H1 (cell line): ENCODE measurements at regions not wholly inside any gene's neighbourhood (a gene's known extent, or its start where the extent isn't known, plus 50 kb on each side); places are given as distances from the start of the nearest gene placed in this dataset.

Experiments
- CTCF ChIA-PET: fragments of 300-600 bp; sonication (Branson Sonifier 250); formaldehyde crosslinking; loops from one replicate; lab custom pipeline; 2021; ENCODE audit not compliant: partially characterized antibody; lab: Charles Lee
- POLR2A ChIA-PET: fragments of 300-600 bp; sonication (Branson Sonifier 250); formaldehyde crosslinking; loops from one replicate; lab custom pipeline; 2021; ENCODE audit warnings: inconsistent platforms; ENCODE audit not compliant: partially characterized antibody; lab: Charles Lee
- DNase-seq, 2 experiments: peaks; one replicate each; pipeline versions ENCODE4 v3.0.0 to v3.0.0-alpha.2; 2010 to 2022; ENCODE audit warnings: low spot score in 2 of 2, low read depth in 1 of 2, mixed read lengths in 1 of 2
- FAIRE-seq: peaks from 2 replicates; lab custom pipeline; 2011; peaks lifted over from hg19 to GRCh38; lab: Jason Lieb, UNC
- H2AFZ ChIP-seq: 2 replicates; pipeline ENCODE4 v1.8.1; 2012; ENCODE audit warnings: low read length, inconsistent platforms
- H2AK5ac ChIP-seq: 2 replicates; pipeline ENCODE4 v1.6.1; 2013; ENCODE audit warnings: low read depth, low read length
- H2BK120ac ChIP-seq: replicated peaks from 2 replicates; pipeline ENCODE3; 2013; ENCODE audit warnings: low read depth, low read length, inconsistent platforms
- H2BK12ac ChIP-seq: 2 replicates; pipeline ENCODE4 v1.6.1; 2013; ENCODE audit warnings: low read depth, low read length
- H2BK15ac ChIP-seq: 2 replicates; pipeline ENCODE4 v1.6.1; 2013; ENCODE audit warnings: low read length
- H2BK20ac ChIP-seq: 2 replicates; pipeline ENCODE4 v1.6.1; 2013; ENCODE audit warnings: low read length
- H2BK5ac ChIP-seq: 2 replicates; pipeline ENCODE4 v1.6.1; 2013; ENCODE audit warnings: low read depth, low read length
- H3K14ac ChIP-seq: 2 replicates; pipeline ENCODE4 v1.6.1; 2013; ENCODE audit warnings: inconsistent platforms; ENCODE audit not compliant: insufficient read length
- H3K18ac ChIP-seq: 2 replicates; pipeline ENCODE4 v1.6.1; 2013; ENCODE audit warnings: low read length; ENCODE audit errors: extremely low read depth
- H3K23ac ChIP-seq: 2 replicates; pipeline ENCODE4 v1.6.1; 2013; ENCODE audit warnings: inconsistent platforms; ENCODE audit not compliant: insufficient read length
- H3K23me2 ChIP-seq: 2 replicates; pipeline ENCODE4 v1.6.1; 2013; ENCODE audit warnings: low read depth, low read length
- H3K27ac ChIP-seq: 2 replicates; pipeline ENCODE4 v1.6.1; 2011; ENCODE audit warnings: low read depth, low read length, inconsistent platforms
- H3K27me3 ChIP-seq, 4 experiments: replicated peaks in 1 of 4; 1 replicate in 1 of 4; 2 replicates in 3 of 4; pipeline versions ENCODE4 v1.6.1 to v1.8.1; 2011 to 2013; ENCODE audit warnings: low read length in 3 of 4, mild to moderate bottlenecking in 3 of 4, inconsistent platforms in 2 of 4, mixed read lengths in 2 of 4, moderate library complexity in 1 of 4; ENCODE audit not compliant: control insufficient read depth in 3 of 4, insufficient read depth in 3 of 4; ENCODE audit errors: extremely low read depth in 1 of 4
- H3K36me3 ChIP-seq, 4 experiments: 2 replicates each; pipeline versions ENCODE4 v1.6.1 to v1.8.1; 2011 to 2013; ENCODE audit warnings: mild to moderate bottlenecking in 4 of 4, low read length in 3 of 4, moderate library complexity in 2 of 4, control low read depth in 1 of 4, inconsistent platforms in 1 of 4; ENCODE audit not compliant: insufficient read depth in 4 of 4, control insufficient read depth in 2 of 4
- H3K4ac ChIP-seq: replicated peaks from 2 replicates; pipeline ENCODE3; 2013; ENCODE audit warnings: low read length, low read depth, mixed read lengths, inconsistent platforms; ENCODE audit not compliant: insufficient read length
- H3K4me1 ChIP-seq, 4 experiments: replicated peaks in 1 of 4; 1 replicate in 1 of 4; 2 replicates in 3 of 4; pipeline versions ENCODE4 v1.6.1 to v1.8.1; 2011 to 2013; ENCODE audit warnings: low read length in 3 of 4, inconsistent platforms in 2 of 4, mixed read lengths in 1 of 4; ENCODE audit not compliant: insufficient read depth in 4 of 4, control insufficient read depth in 3 of 4
- H3K4me2 ChIP-seq, 2 experiments: 2 replicates each; pipeline versions ENCODE4 v1.6.1 to v1.8.1; 2011 to 2013; ENCODE audit warnings: low read depth in 2 of 2, low read length in 2 of 2, control low read depth in 1 of 2, inconsistent platforms in 1 of 2, mild to moderate bottlenecking in 1 of 2; ENCODE audit not compliant: insufficient read depth in 1 of 2
- H3K4me3 ChIP-seq, 4 experiments: fragments of 200-600, 300-600 bp in 1 of 4; sonication (generic), shearing (Covaris generic), sonication (Bioruptor Twin) in 1 of 4; 2 replicates each; pipeline versions ENCODE4 v1.5.1 to v1.8.1; 2011 to 2016; ENCODE audit warnings: low read length in 4 of 4, low read depth in 3 of 4, control low read depth in 2 of 4, inconsistent platforms in 2 of 4, mild to moderate bottlenecking in 2 of 4, mixed read lengths in 1 of 4, moderate library complexity in 1 of 4; ENCODE audit not compliant: insufficient read depth in 2 of 4; ENCODE audit errors: extremely low read depth in 1 of 4
- H3K56ac ChIP-seq: replicated peaks from 2 replicates; pipeline ENCODE3; 2013; ENCODE audit warnings: low read depth, mild to moderate bottlenecking, mixed read lengths, low read length, inconsistent platforms; ENCODE audit not compliant: insufficient read length
- H3K79me1 ChIP-seq: 2 replicates; pipeline ENCODE4 v1.6.1; 2013; ENCODE audit warnings: low read depth, low read length, control low read depth
- H3K79me2 ChIP-seq, 2 experiments: 2 replicates each; pipeline versions ENCODE4 v1.6.1 to v1.8.1; 2012 to 2013; ENCODE audit warnings: low read length in 2 of 2, mild to moderate bottlenecking in 2 of 2, inconsistent platforms in 1 of 2; ENCODE audit not compliant: insufficient read depth in 2 of 2, control insufficient read depth in 1 of 2
- H3K9ac ChIP-seq, 4 experiments: replicated peaks in 1 of 4; 1 replicate in 1 of 4; 2 replicates in 3 of 4; pipeline versions ENCODE4 v1.6.1 to v1.8.1; 2011 to 2013; ENCODE audit warnings: low read depth in 3 of 4, low read length in 3 of 4, control low read depth in 2 of 4, mild to moderate bottlenecking in 2 of 4, moderate library complexity in 2 of 4, inconsistent platforms in 1 of 4; ENCODE audit errors: extremely low read depth in 1 of 4
- H3K9me3 ChIP-seq, 2 experiments: 2 replicates each; pipeline versions ENCODE4 v1.6.1 to v1.8.1; 2012 to 2013; ENCODE audit warnings: mild to moderate bottlenecking in 2 of 2, moderate library complexity in 2 of 2, control low read depth in 1 of 2, inconsistent platforms in 1 of 2, low read depth in 1 of 2, low read length in 1 of 2, mixed read lengths in 1 of 2; ENCODE audit not compliant: insufficient read depth in 2 of 2
- H4K20me1 ChIP-seq, 2 experiments: replicated peaks in 1 of 2; 2 replicates each; pipeline versions ENCODE3 to v1.8.1; 2011 to 2013; ENCODE audit warnings: inconsistent platforms in 2 of 2, low read length in 2 of 2, mild to moderate bottlenecking in 1 of 2; ENCODE audit not compliant: insufficient read depth in 2 of 2, control insufficient read depth in 1 of 2
- H4K5ac ChIP-seq: 2 replicates; pipeline ENCODE4 v1.6.1; 2013; ENCODE audit warnings: low read length, low read depth, mixed read lengths, inconsistent platforms; ENCODE audit not compliant: insufficient read length
- H4K8ac ChIP-seq: 2 replicates; pipeline ENCODE4 v1.8.0; 2013; ENCODE audit warnings: mild to moderate bottlenecking, moderate library complexity, low read length, inconsistent platforms; ENCODE audit not compliant: insufficient read depth; ENCODE audit errors: extremely low read depth
- H4K91ac ChIP-seq: replicated peaks from 2 replicates; pipeline ENCODE3; 2013; ENCODE audit warnings: low read length, mixed read lengths, inconsistent platforms; ENCODE audit not compliant: insufficient read length
- CBX8 ChIP-seq: fragments of 300-800, 300-1000 bp; sonication (generic); IDR thresholded peaks from 2 replicates; pipeline ENCODE4 v1.7.1; 2016; ENCODE audit warnings: low read depth, low read length, borderline replicate concordance
- CEBPB ChIP-seq: IDR thresholded peaks from 2 replicates; pipeline ENCODE4 v1.6.1; 2012; ENCODE audit warnings: low read depth, low read length
- HDAC6 ChIP-seq: IDR thresholded peaks from one replicate; pipeline ENCODE4 v1.7.1; 2012; ENCODE audit warnings: low read depth, mild to moderate bottlenecking, inconsistent platforms, low read length, moderate library complexity
- JUND ChIP-seq: IDR thresholded peaks from 2 replicates; pipeline ENCODE4 v1.6.1; 2011; ENCODE audit warnings: mild to moderate bottlenecking, improper control_type of control experiment, low read length
- NANOG ChIP-seq: IDR thresholded peaks from 2 replicates; pipeline ENCODE4 v1.6.1; 2011; ENCODE audit warnings: low read length, low read depth, mild to moderate bottlenecking, inconsistent platforms; ENCODE audit not compliant: insufficient read depth, poor library complexity, severe bottlenecking
- PHF8 ChIP-seq: fragments of 200-600 bp; sonication (generic); conservative IDR thresholded peaks from 2 replicates; pipeline ENCODE4 v1.7.1; 2012; ENCODE audit warnings: low read depth, mild to moderate bottlenecking, inconsistent platforms, low read length, moderate library complexity
- RBBP5 ChIP-seq: IDR thresholded peaks from 2 replicates; pipeline ENCODE4 v1.7.1; 2012; ENCODE audit warnings: low read depth, mild to moderate bottlenecking, inconsistent platforms, low read length, moderate library complexity, borderline replicate concordance
- SP1 ChIP-seq: IDR thresholded peaks from 2 replicates; pipeline ENCODE4 v1.6.1; 2011; ENCODE audit warnings: low read depth, low read length
- SUZ12 ChIP-seq: fragments of 200-600 bp; sonication (generic); IDR thresholded peaks from 2 replicates; pipeline ENCODE4 v1.6.1; 2012; ENCODE audit warnings: mild to moderate bottlenecking, inconsistent platforms, low read length, moderate library complexity, mixed read lengths
- TAF7 ChIP-seq: optimal IDR thresholded peaks from 2 replicates; pipeline ENCODE3; 2011; ENCODE audit warnings: low read depth, mild to moderate bottlenecking, inconsistent platforms, low read length, moderate library complexity, borderline replicate concordance
- TBP ChIP-seq: IDR thresholded peaks from 2 replicates; pipeline ENCODE4 v1.6.1; 2011; ENCODE audit warnings: low read depth, low read length, improper control_type of control experiment
- WGBS, 2 experiments: shearing (Covaris generic) in 1 of 2; methylation state at CpG; one replicate each; pipeline versions ENCODE4 v1.1.6 to v1.1.7; 2013 to 2015; ENCODE audit warnings: low lambda C conversion rate in 2 of 2, mixed read lengths in 2 of 2, inconsistent platforms in 1 of 2, low coverage in 1 of 2, missing lambda C conversion rate in 1 of 2; ENCODE audit not compliant: insufficient replicate concordance in 2 of 2, insufficient coverage in 1 of 2, insufficient read length in 1 of 2; ENCODE audit errors: extremely low coverage in 1 of 2, missing lambda C conversion rate in 1 of 2; 5-methylcytosine and 5-hydroxymethylcytosine counted together
- TF ChIP-seq, protein P1 (sequence below), 3 experiments: IDR thresholded peaks; 1 replicate in 2 of 3; 2 replicates in 1 of 3; pipeline versions ENCODE4 v1.5.1 to v1.6.1; 2011; ENCODE audit warnings: low read length in 3 of 3, mild to moderate bottlenecking in 3 of 3, inconsistent platforms in 2 of 3, low read depth in 1 of 3, moderate library complexity in 1 of 3; ENCODE audit not compliant: insufficient read depth in 1 of 3; ENCODE audit errors: control extremely low read depth in 1 of 3

DNA sequence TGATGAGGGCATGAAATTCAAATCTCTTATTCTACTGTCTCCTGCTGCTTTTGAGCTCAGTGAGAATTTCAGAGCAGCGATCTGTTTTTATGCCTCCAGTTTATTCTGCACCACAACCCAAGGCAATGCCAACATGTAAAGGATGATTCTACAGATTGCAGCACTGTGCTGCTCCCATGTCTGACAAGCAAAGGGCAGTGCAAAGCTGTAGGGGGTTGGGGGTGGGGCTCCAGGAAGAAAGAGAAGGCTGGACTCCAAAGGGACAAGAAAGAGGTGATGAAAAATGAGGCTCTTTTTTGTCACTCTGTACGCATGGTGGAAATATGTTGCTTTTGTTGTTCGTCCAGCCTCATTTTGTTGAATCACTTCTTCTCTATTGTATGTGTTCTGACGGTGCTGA, 254.6 kb downstream of the STIM2 start:
- WGBS, 2 experiments: 78% methylated on average over 4 of the region's 4 CpGs; no CpG with 5 or more reads in 1 of the 2 experiments
- Histone ChIP-seq H3K4me3 (no peak overlapping the region), H2BK12ac (no peak overlapping the region), H3K4me2 (no peak overlapping the region), H3K9me3 (no peaks in the 10 kb centered on the region), H2BK5ac (no peak overlapping the region), H2BK15ac (no peak overlapping the region), H3K9ac (no peak overlapping the region), H3K27ac (no peak overlapping the region), H3K18ac (no peak overlapping the region), H3K56ac (no peak overlapping the region), H2AK5ac (no peak overlapping the region), H3K14ac (no peak overlapping the region), H3K23ac (no peak overlapping the region), H3K23me2 (no peaks in the 10 kb centered on the region), H4K8ac (no peak overlapping the region), H4K91ac (no peak overlapping the region), H3K4me1 (peaks cover 0 to 3% (median 0%) of the 10 kb centered on the region in 4 experiments; a peak in 2 of 7 replicates), H3K27me3 (no peaks in the 10 kb centered on the region), H3K79me2 (no peaks in the 10 kb centered on the region), H4K20me1 (no peaks in the 10 kb centered on the region), H2AFZ (no peak overlapping the region), H3K4ac (no peak overlapping the region), H3K36me3 (no peaks in the 10 kb centered on the region), H4K5ac (no peak overlapping the region), H3K79me1 (no peaks in the 10 kb centered on the region), H2BK120ac (no peak overlapping the region), H2BK20ac (0 out of 2 replicates have a peak overlapping the region, but pooled peaks have one; percentile 17)
- DNase-seq (no peak), FAIRE-seq (no peak)
- POLR2A ChIA-PET: interaction anchor here (1.3 to 1.4 kb wide), 2 partner anchors 8 to 9 kb away, joined by 3 to 4 read pairs; no protein-coding TSS in a partner anchor
- CTCF ChIA-PET: interaction anchor here (1.1 to 1.6 kb wide), 3 partner anchors 8 to 18 kb away, joined by 3 to 9 read pairs (median 3); no protein-coding TSS in a partner anchor
- TF ChIP-seq RBBP5: no peak
- TF ChIP-seq SUZ12: no peak
- no peak for TF ChIP-seq TBP
- TF ChIP-seq NANOG: no peak
- TF ChIP-seq CEBPB: no peak
- no peak for TF ChIP-seq JUND
- TF ChIP-seq CBX8: no peak
- TF ChIP-seq HDAC6: no peak
- TF ChIP-seq PHF8: no peak
- TF ChIP-seq, protein P1, sequence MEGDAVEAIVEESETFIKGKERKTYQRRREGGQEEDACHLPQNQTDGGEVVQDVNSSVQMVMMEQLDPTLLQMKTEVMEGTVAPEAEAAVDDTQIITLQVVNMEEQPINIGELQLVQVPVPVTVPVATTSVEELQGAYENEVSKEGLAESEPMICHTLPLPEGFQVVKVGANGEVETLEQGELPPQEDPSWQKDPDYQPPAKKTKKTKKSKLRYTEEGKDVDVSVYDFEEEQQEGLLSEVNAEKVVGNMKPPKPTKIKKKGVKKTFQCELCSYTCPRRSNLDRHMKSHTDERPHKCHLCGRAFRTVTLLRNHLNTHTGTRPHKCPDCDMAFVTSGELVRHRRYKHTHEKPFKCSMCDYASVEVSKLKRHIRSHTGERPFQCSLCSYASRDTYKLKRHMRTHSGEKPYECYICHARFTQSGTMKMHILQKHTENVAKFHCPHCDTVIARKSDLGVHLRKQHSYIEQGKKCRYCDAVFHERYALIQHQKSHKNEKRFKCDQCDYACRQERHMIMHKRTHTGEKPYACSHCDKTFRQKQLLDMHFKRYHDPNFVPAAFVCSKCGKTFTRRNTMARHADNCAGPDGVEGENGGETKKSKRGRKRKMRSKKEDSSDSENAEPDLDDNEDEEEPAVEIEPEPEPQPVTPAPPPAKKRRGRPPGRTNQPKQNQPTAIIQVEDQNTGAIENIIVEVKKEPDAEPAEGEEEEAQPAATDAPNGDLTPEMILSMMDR (IDR thresholded peaks at IDR 0.05; ENCODE audit: control extremely low read depth in 1 of 3, insufficient read depth in 1 of 3, low read depth in 1 of 3, low read length in 3 of 3): no peak
- no peak for TF ChIP-seq TAF7
- no peak for TF ChIP-seq SP1
